Endothelial cell of umbilical vein (primary cell): ENCODE measurements at regions not wholly inside any gene's neighbourhood (a gene's known extent, or its start where the extent isn't known, plus 50 kb on each side); places are given as distances from the start of the nearest gene placed in this dataset.

Source experiments
- BruUV-seq: library from RNA; stranded (reverse); fragments of 400-500 nt; replicated peaks from 2 replicates; lab custom pipeline; 2021; lab: Mats Ljungman, UMichigan
- CTCF ChIA-PET: fragments of 300-600, 350-600 bp; sonication (Branson Sonifier 250); formaldehyde crosslinking; loops from one replicate; lab custom pipeline; 2021; ENCODE audit warnings: antibody characterized with exemption, inconsistent platforms; lab: Charles Lee
- POLR2A ChIA-PET: fragments of 300-600, 350-600 bp; sonication (Branson Sonifier 250); formaldehyde crosslinking; loops from one replicate; lab custom pipeline; 2021; ENCODE audit warnings: antibody characterized with exemption, inconsistent platforms; lab: Charles Lee
- DNase-seq: peaks from one replicate; pipeline ENCODE4 v3.0.0-alpha.2; 2011; ENCODE audit warnings: low read depth, low spot score
- FAIRE-seq: peaks from 2 replicates; lab custom pipeline; 2011; peaks lifted over from hg19 to GRCh38; lab: Jason Lieb, UNC
- H2AFZ ChIP-seq: 2 replicates; pipeline ENCODE4 v1.6.0; 2012; ENCODE audit warnings: low read depth, low read length, control low read depth, inconsistent platforms
- H3K27ac ChIP-seq: 2 replicates; pipeline ENCODE4 v1.5.1; 2011; ENCODE audit warnings: low read depth, mild to moderate bottlenecking, control low read depth, low read length, moderate library complexity; ENCODE audit not compliant: insufficient read depth
- H3K27me3 ChIP-seq, 2 experiments: 2 replicates each; pipeline versions ENCODE4 v1.6.0 to v1.6.1; 2011; ENCODE audit warnings: low read length in 2 of 2, mixed read lengths in 1 of 2; ENCODE audit not compliant: control insufficient read depth in 2 of 2, insufficient read depth in 2 of 2
- H3K36me3 ChIP-seq, 2 experiments: 2 replicates in 1 of 2; 3 replicates in 1 of 2; pipeline ENCODE4 v1.5.1; 2011; ENCODE audit warnings: low read length in 2 of 2, mild to moderate bottlenecking in 1 of 2, moderate library complexity in 1 of 2; ENCODE audit not compliant: control insufficient read depth in 2 of 2, insufficient read depth in 2 of 2; ENCODE audit errors: extremely low read depth in 1 of 2
- H3K4me1 ChIP-seq: 3 replicates; pipeline ENCODE4 v1.5.1; 2011; ENCODE audit warnings: mild to moderate bottlenecking, low read length; ENCODE audit not compliant: control insufficient read depth, insufficient read depth; ENCODE audit errors: extremely low read depth
- H3K4me2 ChIP-seq: 2 replicates; pipeline ENCODE4 v1.6.1; 2011; ENCODE audit warnings: low read length, control low read depth, mixed read lengths; ENCODE audit not compliant: insufficient read depth
- H3K4me3 ChIP-seq, 3 experiments: fragments of 200-600 bp in 1 of 3; sonication (generic), shearing (Covaris generic) in 1 of 3; replicated peaks in 1 of 3; 2 replicates each; pipeline ENCODE4 v1.5.1; 2011 to 2016; ENCODE audit warnings: control low read depth in 3 of 3, low read length in 3 of 3, mild to moderate bottlenecking in 2 of 3, inconsistent platforms in 1 of 3, low read depth in 1 of 3, moderate library complexity in 1 of 3; ENCODE audit not compliant: insufficient read depth in 1 of 3
- H3K79me2 ChIP-seq: 2 replicates; pipeline ENCODE4 v1.6.0; 2012; ENCODE audit warnings: low read length, inconsistent platforms; ENCODE audit not compliant: control insufficient read depth, insufficient read depth
- H3K9ac ChIP-seq: replicated peaks from 2 replicates; pipeline ENCODE3; 2011; ENCODE audit warnings: low read length, control low read depth; ENCODE audit not compliant: insufficient read depth; ENCODE audit errors: extremely low read depth
- H3K9me1 ChIP-seq: replicated peaks from 3 replicates; pipeline ENCODE4 v1.6.0; 2011; ENCODE audit warnings: mild to moderate bottlenecking, low read length; ENCODE audit not compliant: control insufficient read depth, insufficient read depth; ENCODE audit errors: extremely low read depth
- H3K9me3 ChIP-seq: replicated peaks from 2 replicates; pipeline ENCODE4 v1.5.1; 2012; ENCODE audit warnings: low read length, inconsistent platforms; ENCODE audit not compliant: control insufficient read depth, insufficient read depth
- H4K20me1 ChIP-seq: replicated peaks from 2 replicates; pipeline ENCODE3; 2011; ENCODE audit warnings: mild to moderate bottlenecking, low read length; ENCODE audit not compliant: control insufficient read depth, insufficient read depth; ENCODE audit errors: extremely low read depth
- EZH2 ChIP-seq: IDR thresholded peaks from 2 replicates; pipeline ENCODE4 v1.6.1; 2012; ENCODE audit warnings: borderline replicate concordance, low read depth, mild to moderate bottlenecking, moderate library complexity, low read length, inconsistent platforms; ENCODE audit not compliant: severe bottlenecking
- FOS ChIP-seq: IDR thresholded peaks from 2 replicates; pipeline ENCODE4 v1.6.1; 2011; ENCODE audit warnings: mild to moderate bottlenecking, low read length, moderate library complexity, borderline replicate concordance; ENCODE audit not compliant: insufficient read depth
- GATA2 ChIP-seq: IDR thresholded peaks from 2 replicates; pipeline ENCODE4 v1.7.0; 2011; ENCODE audit warnings: low read depth, mild to moderate bottlenecking, moderate library complexity, mixed read lengths, low read length; ENCODE audit not compliant: insufficient read length, insufficient read depth
- JUN ChIP-seq: IDR thresholded peaks from 2 replicates; pipeline ENCODE4 v1.6.1; 2011; ENCODE audit warnings: borderline replicate concordance, low read depth; ENCODE audit not compliant: insufficient read length, insufficient read depth
- MYC ChIP-seq: IDR thresholded peaks from one replicate; pipeline ENCODE4 v1.6.1; 2011; ENCODE audit warnings: mild to moderate bottlenecking, low read depth, low read length
- POLR2A ChIP-seq: IDR thresholded peaks from 2 replicates; pipeline ENCODE4 v1.6.1; 2012; ENCODE audit warnings: low read depth, mild to moderate bottlenecking, control low read depth, low read length
- POLR2AphosphoS5 ChIP-seq: IDR thresholded peaks from 2 replicates; pipeline ENCODE4 v1.6.1; 2012; ENCODE audit warnings: low read depth, mild to moderate bottlenecking, control low read depth, low read length, moderate library complexity; ENCODE audit not compliant: insufficient read depth
- dilution Hi-C: fragments of 300-500 bp; cut with MboI; formaldehyde crosslinking; loops from one replicate; pipeline ENCODE4 v1.15.0; 2019; ENCODE audit warnings: low sequenced_read_pairs; ENCODE audit not compliant: extremely low pct_ligation_motif_present
- intact Hi-C: fragments of 100-400 bp; cut with micrococcal nuclease; formaldehyde crosslinking; loops from one replicate; pipeline ENCODE4 v1.10.0; 2022
- TF ChIP-seq, protein P1 (sequence below): IDR thresholded peaks from 2 replicates; pipeline ENCODE4 v1.6.1; 2011; ENCODE audit not compliant: insufficient read depth, insufficient read length
- TF ChIP-seq, protein P2 (sequence below), 2 donors: IDR thresholded peaks; 1 replicate in 1 of 2; 2 replicates in 1 of 2; pipeline ENCODE4 v1.5.1; 2011; ENCODE audit warnings: low read length in 2 of 2, mild to moderate bottlenecking in 2 of 2, moderate library complexity in 2 of 2, control low read depth in 1 of 2, inconsistent platforms in 1 of 2, low read depth in 1 of 2; ENCODE audit not compliant: insufficient read depth in 1 of 2; ENCODE audit errors: extremely low read depth in 1 of 2

DNA sequence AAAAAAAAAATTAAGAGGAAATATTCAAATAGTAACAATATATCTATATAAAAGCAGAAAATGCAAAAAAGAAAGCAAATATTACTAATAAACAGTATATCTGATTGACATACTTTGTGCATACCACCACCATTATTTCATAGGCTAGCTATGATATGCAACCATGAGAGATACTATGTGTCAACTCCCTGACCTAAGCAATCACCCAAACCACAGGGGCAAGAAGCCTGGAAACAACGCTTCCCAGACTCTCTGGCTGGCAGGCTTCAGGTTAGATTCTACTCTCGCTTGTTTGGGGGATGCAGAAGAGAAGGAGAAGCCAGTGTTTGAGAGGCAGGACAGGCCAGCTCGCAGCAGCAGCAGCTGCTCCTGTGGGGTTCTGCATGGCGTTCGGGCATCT lies 169.3 kb upstream of the TPM1 start:
- Histone ChIP-seq H3K27me3 (no peaks in the 10 kb centered on the region), H3K79me2 (no peaks in the 10 kb centered on the region), H4K20me1 (no peaks in the 10 kb centered on the region), H3K9ac (no peak overlapping the region), H3K9me3 (no peaks in the 10 kb centered on the region), H2AFZ (no peak overlapping the region), H3K36me3 (no peaks in the 10 kb centered on the region), H3K27ac (no peak overlapping the region), H3K9me1 (no peaks in the 10 kb centered on the region), H3K4me3 (no peak overlapping the region), H3K4me1 (no peaks in the 10 kb centered on the region), H3K4me2 (no peak overlapping the region)
- intact Hi-C loops, result no loop called here
- TF ChIP-seq EZH2 (no peak), POLR2A (no peak), JUN (no peak), POLR2AphosphoS5 (no peak), GATA2 (no peak), FOS (no peak), MYC (no peak)
- TF ChIP-seq, protein P1, sequence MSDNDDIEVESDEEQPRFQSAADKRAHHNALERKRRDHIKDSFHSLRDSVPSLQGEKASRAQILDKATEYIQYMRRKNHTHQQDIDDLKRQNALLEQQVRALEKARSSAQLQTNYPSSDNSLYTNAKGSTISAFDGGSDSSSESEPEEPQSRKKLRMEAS, result no peak
- TF ChIP-seq, protein P2, sequence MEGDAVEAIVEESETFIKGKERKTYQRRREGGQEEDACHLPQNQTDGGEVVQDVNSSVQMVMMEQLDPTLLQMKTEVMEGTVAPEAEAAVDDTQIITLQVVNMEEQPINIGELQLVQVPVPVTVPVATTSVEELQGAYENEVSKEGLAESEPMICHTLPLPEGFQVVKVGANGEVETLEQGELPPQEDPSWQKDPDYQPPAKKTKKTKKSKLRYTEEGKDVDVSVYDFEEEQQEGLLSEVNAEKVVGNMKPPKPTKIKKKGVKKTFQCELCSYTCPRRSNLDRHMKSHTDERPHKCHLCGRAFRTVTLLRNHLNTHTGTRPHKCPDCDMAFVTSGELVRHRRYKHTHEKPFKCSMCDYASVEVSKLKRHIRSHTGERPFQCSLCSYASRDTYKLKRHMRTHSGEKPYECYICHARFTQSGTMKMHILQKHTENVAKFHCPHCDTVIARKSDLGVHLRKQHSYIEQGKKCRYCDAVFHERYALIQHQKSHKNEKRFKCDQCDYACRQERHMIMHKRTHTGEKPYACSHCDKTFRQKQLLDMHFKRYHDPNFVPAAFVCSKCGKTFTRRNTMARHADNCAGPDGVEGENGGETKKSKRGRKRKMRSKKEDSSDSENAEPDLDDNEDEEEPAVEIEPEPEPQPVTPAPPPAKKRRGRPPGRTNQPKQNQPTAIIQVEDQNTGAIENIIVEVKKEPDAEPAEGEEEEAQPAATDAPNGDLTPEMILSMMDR (IDR thresholded peaks at IDR 0.05; ENCODE audit: extremely low read depth in 1 of 2, insufficient read depth in 1 of 2, low read depth in 1 of 2, low read length in 2 of 2), result no peak
- dilution Hi-C loops, result no loop called here
- CTCF ChIA-PET, result interaction anchor here (1.5 kb wide), 1 partner anchor 10 kb away, joined by 3 read pairs; no protein-coding TSS in a partner anchor
- POLR2A ChIA-PET, result no interaction called here
- BruUV-seq, result no TSS peak
- FAIRE-seq (no peak), DNase-seq (no peak)
